Hepatocyte (in vitro differentiated cells): ENCODE measurements at regions not wholly inside any gene's neighbourhood (a gene's known extent, or its start where the extent isn't known, plus 50 kb on each side); places are given as distances from the start of the nearest gene placed in this dataset.

Source experiments
- DNase-seq: peaks from one replicate; pipeline ENCODE4 v3.0.0-alpha.2; 2016; ENCODE audit warnings: low spot score
- H2AFZ ChIP-seq: fragments of 200-600 bp; sonication (generic); 2 replicates; pipeline ENCODE4 v1.6.0; 2016; ENCODE audit warnings: antibody characterized with exemption, mild to moderate bottlenecking
- H3K27ac ChIP-seq: fragments of 200-600 bp; sonication (generic); 2 replicates; pipeline ENCODE4 v1.5.1; 2016; ENCODE audit warnings: mild to moderate bottlenecking
- H3K27me3 ChIP-seq: fragments of 200-600 bp; sonication (generic); 2 replicates; pipeline ENCODE4 v1.6.1; 2016
- H3K36me3 ChIP-seq: fragments of 200-600 bp; sonication (generic); replicated peaks from 2 replicates; pipeline ENCODE4 v1.5.1; 2016; ENCODE audit warnings: low read depth; ENCODE audit not compliant: insufficient read depth
- H3K4me1 ChIP-seq: fragments of 200-600 bp; sonication (generic); 2 replicates; pipeline ENCODE4 v1.5.1; 2016; ENCODE audit warnings: mild to moderate bottlenecking, moderate library complexity; ENCODE audit not compliant: insufficient read depth
- H3K4me2 ChIP-seq: fragments of 200-600 bp; sonication (generic); 2 replicates; pipeline ENCODE4 v1.6.0; 2016
- H3K4me3 ChIP-seq: fragments of 200-600 bp; sonication (generic); 2 replicates; pipeline ENCODE4 v1.5.1; 2016; ENCODE audit warnings: mild to moderate bottlenecking
- H3K79me2 ChIP-seq: fragments of 200-600 bp; sonication (generic); 2 replicates; pipeline ENCODE4 v1.6.0; 2017; ENCODE audit warnings: mild to moderate bottlenecking
- H3K9me2 ChIP-seq: fragments of 200-600 bp; sonication (generic); replicated peaks from 2 replicates; pipeline ENCODE4 v1.6.0; 2017; ENCODE audit warnings: mild to moderate bottlenecking; ENCODE audit not compliant: insufficient read depth
- H3K9me3 ChIP-seq: fragments of 200-600 bp; sonication (generic); 2 replicates; pipeline ENCODE4 v1.5.1; 2016; ENCODE audit warnings: low read depth, mild to moderate bottlenecking
- H4K20me1 ChIP-seq: fragments of 200-600 bp; sonication (generic); 2 replicates; pipeline ENCODE4 v1.6.0; 2016; ENCODE audit warnings: mild to moderate bottlenecking; ENCODE audit not compliant: insufficient read depth, poor library complexity, severe bottlenecking
- EZH2 ChIP-seq: fragments of 200-600 bp; sonication (generic); IDR thresholded peaks from 2 replicates; pipeline ENCODE4 v1.6.1; 2016; ENCODE audit warnings: antibody characterized with exemption, mild to moderate bottlenecking, borderline replicate concordance
- EZH2phosphoT487 ChIP-seq: fragments of 200-600 bp; sonication (generic); IDR thresholded peaks from one replicate; pipeline ENCODE4 v1.6.1; 2018; ENCODE audit warnings: antibody characterized with exemption, mild to moderate bottlenecking, low read depth, moderate library complexity; ENCODE audit not compliant: unreplicated experiment, severe bottlenecking
- WGBS: methylation state at CpG from one replicate; pipeline ENCODE4 v1.1.6; 2016; ENCODE audit warnings: low lambda C conversion rate; ENCODE audit errors: missing lambda C conversion rate; 5-methylcytosine and 5-hydroxymethylcytosine counted together
- TF ChIP-seq, protein P1 (sequence below): fragments of 200-600 bp; sonication (generic); IDR thresholded peaks from 2 replicates; pipeline ENCODE4 v1.5.1; 2016; ENCODE audit warnings: antibody characterized with exemption, mild to moderate bottlenecking; ENCODE audit not compliant: poor library complexity

- no peak overlapping the region for H3K4me2 ChIP-seq
- no peaks in the 10 kb centered on the region for H3K27me3 ChIP-seq
- no peaks in the 10 kb centered on the region for H3K79me2 ChIP-seq
- no peaks in the 10 kb centered on the region for H3K4me1 ChIP-seq
- no peak overlapping the region for H2AFZ ChIP-seq
- no peaks in the 10 kb centered on the region for H3K9me2 ChIP-seq
- no peak for TF ChIP-seq EZH2
- TF ChIP-seq, protein P1, sequence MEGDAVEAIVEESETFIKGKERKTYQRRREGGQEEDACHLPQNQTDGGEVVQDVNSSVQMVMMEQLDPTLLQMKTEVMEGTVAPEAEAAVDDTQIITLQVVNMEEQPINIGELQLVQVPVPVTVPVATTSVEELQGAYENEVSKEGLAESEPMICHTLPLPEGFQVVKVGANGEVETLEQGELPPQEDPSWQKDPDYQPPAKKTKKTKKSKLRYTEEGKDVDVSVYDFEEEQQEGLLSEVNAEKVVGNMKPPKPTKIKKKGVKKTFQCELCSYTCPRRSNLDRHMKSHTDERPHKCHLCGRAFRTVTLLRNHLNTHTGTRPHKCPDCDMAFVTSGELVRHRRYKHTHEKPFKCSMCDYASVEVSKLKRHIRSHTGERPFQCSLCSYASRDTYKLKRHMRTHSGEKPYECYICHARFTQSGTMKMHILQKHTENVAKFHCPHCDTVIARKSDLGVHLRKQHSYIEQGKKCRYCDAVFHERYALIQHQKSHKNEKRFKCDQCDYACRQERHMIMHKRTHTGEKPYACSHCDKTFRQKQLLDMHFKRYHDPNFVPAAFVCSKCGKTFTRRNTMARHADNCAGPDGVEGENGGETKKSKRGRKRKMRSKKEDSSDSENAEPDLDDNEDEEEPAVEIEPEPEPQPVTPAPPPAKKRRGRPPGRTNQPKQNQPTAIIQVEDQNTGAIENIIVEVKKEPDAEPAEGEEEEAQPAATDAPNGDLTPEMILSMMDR = no peak
- no peak for TF ChIP-seq EZH2phosphoT487
- no peak overlapping the region for H3K4me3 ChIP-seq
- H3K9me3 ChIP-seq = no peaks in the 10 kb centered on the region
- H3K36me3 ChIP-seq = no peaks in the 10 kb centered on the region
- WGBS = 74% methylated on average over 3 of the region's 3 CpGs
- no peaks in the 10 kb centered on the region for H4K20me1 ChIP-seq
- no peak for DNase-seq
- H3K27ac ChIP-seq = no peak overlapping the region
These were observed 191.7 kb upstream of the ZC3H15 start for GRCh38 chr2:186294248-186294888.

DNA sequence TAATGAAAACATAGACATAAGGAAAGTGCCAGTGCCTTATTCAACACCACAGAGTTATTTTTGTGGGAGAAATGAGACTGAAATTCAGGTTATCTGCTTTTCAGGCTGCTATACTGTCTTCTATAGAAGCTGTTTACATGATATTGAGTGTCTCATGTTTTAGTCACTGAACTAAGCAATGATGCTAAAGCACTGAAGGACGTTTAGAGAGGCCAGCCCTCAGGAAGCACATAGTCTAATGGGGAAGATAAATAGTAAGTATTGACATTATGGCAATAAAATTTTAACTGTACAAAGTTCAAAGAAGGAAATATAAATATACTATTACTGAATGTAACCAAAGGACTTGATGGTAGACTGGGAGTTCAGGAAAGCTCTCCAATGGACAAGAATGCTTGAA, 186.4 kb upstream of the ZC3H15 start:
- Histone ChIP-seq H4K20me1 (no peaks in the 10 kb centered on the region), H3K27ac (no peak overlapping the region), H2AFZ (no peak overlapping the region), H3K9me2 (no peaks in the 10 kb centered on the region), H3K36me3 (no peaks in the 10 kb centered on the region), H3K4me1 (peaks cover 4% of the 10 kb centered on the region), H3K79me2 (no peaks in the 10 kb centered on the region), H3K9me3 (no peaks in the 10 kb centered on the region), H3K27me3 (no peaks in the 10 kb centered on the region), H3K4me3 (no peak overlapping the region), H3K4me2 (no peak overlapping the region)
- no peak for DNase-seq
- 51% methylated on average over 1 of the region's 1 CpG for WGBS
- TF ChIP-seq, protein P1 = no peak
- no peak for TF ChIP-seq EZH2phosphoT487
- TF ChIP-seq EZH2 = no peak

DNA sequence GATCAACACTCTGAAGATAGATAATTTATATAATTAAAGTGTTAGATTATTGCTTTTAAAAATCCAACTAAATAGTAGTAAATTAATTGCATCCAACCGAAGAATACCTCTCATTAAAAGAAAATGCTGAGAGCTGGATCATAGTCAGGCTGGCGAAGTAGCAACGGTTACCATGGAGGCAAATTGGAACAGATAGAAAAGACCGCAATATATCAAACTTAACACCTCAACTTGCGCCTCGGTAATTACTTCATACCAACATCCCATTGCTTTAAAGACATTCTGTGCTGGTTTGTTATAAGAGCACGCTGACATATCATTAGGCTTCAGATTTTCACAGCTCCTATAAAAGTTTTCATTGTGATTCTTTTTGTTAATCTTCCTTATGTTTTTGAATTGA, 183.8 kb upstream of the ZC3H15 start:
- Histone ChIP-seq H4K20me1 (no peaks in the 10 kb centered on the region), H3K4me2 (no peak overlapping the region), H3K4me1 (peaks cover 4% of the 10 kb centered on the region), H3K9me2 (no peaks in the 10 kb centered on the region), H3K36me3 (no peaks in the 10 kb centered on the region), H3K79me2 (no peaks in the 10 kb centered on the region), H3K27me3 (no peaks in the 10 kb centered on the region), H2AFZ (no peak overlapping the region), H3K9me3 (no peaks in the 10 kb centered on the region), H3K27ac (no peak overlapping the region), H3K4me3 (no peak overlapping the region)
- 97% methylated on average over 7 of the region's 7 CpGs for WGBS
- TF ChIP-seq EZH2phosphoT487 (no peak), EZH2 (no peak)
- DNase-seq = no peak

DNA sequence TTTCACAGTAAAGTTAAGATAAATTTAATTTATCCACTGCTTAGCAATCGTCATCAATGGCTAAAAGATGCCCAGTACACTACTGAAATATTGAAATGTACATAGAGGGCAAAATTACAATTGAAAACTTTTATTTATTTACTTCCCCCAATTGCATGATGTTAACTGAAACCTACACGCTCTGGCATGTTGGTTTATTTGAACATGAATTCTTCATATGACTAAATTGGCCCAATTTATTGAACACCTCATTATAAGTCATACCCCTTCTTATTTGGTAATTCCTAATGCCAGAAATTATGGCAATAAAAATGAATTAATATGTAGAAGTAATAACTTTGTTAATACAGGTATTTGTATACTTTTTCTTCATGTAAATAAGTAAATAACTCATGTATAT, 183.0 kb upstream of the ZC3H15 start:
- Histone ChIP-seq H3K79me2 (no peaks in the 10 kb centered on the region), H4K20me1 (no peaks in the 10 kb centered on the region), H2AFZ (no peak overlapping the region), H3K27ac (no peak overlapping the region), H3K36me3 (no peaks in the 10 kb centered on the region), H3K27me3 (no peaks in the 10 kb centered on the region), H3K4me3 (no peak overlapping the region), H3K9me3 (no peaks in the 10 kb centered on the region), H3K9me2 (no peaks in the 10 kb centered on the region), H3K4me2 (no peak overlapping the region), H3K4me1 (peaks cover 12% of the 10 kb centered on the region)
- 97% methylated on average over 2 of the region's 2 CpGs for WGBS
- TF ChIP-seq EZH2 (no peak), EZH2phosphoT487 (no peak)
- TF ChIP-seq, protein P1 = no peak
- no peak for DNase-seq
